Activated naive CD8-positive, alpha-beta T cell treated with anti-CD3 and anti-CD28 coated beads, Interleukin-2, amount 50 U/mL, for 24 hours (primary cell): ENCODE measurements at regions not wholly inside any gene's neighbourhood (a gene's known extent, or its start where the extent isn't known, plus 50 kb on each side); places are given as distances from the start of the nearest gene placed in this dataset.

Experiments used
- ATAC-seq: fragments of 150-1000 bp; cut with Tn5 transposase; one replicate; pipeline ENCODE4 v1.10.0; 2021
- DNase-seq: peaks from one replicate; pipeline ENCODE4 v3.0.0; 2021
- H3K27ac Mint-ChIP-seq: one replicate; pipeline ENCODE4 v1.8.0; 2021; ENCODE audit warnings: mild to moderate bottlenecking, mixed read lengths
- H3K27me3 Mint-ChIP-seq: one replicate; pipeline ENCODE4 v1.8.0; 2021; ENCODE audit warnings: mixed read lengths
- H3K36me3 Mint-ChIP-seq: one replicate; pipeline ENCODE4 v1.8.0; 2021; ENCODE audit warnings: low read depth, mixed read lengths
- H3K4me1 Mint-ChIP-seq: one replicate; pipeline ENCODE4 v1.8.0; 2021; ENCODE audit warnings: mixed read lengths
- H3K4me3 Mint-ChIP-seq: one replicate; pipeline ENCODE4 v1.8.0; 2021; ENCODE audit warnings: mild to moderate bottlenecking, moderate library complexity, mixed read lengths
- H3K9me3 Mint-ChIP-seq: one replicate; pipeline ENCODE4 v1.8.0; 2021; ENCODE audit warnings: mixed read lengths

DNA sequence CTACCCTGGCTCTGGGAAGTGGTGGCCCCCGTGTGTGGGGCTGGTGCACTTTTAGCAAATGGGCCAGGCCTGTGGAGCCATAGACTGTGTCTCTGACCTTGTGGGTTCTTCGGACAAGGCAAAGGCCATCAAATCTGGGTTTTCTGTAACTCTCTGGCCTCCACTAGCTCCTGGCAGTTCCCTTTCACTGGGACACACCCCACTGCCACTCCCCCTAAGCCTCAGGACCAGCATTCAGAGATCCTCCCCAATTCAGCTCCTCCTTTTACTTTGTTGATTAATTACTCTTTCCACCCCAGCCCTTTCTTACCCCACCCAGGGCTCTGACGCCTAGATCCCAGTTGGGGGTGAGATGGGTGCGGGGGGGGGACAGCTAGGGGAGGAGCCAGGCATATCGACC, 53.9 kb upstream of the IRX3 start:
- no peaks in the 10 kb centered on the region for H3K9me3 Mint-ChIP-seq
- DNase-seq = no peak
- peaks cover 9% of the 10 kb centered on the region for H3K27me3 Mint-ChIP-seq
- no peaks in the 10 kb centered on the region for H3K4me1 Mint-ChIP-seq
- no peaks in the 10 kb centered on the region for H3K36me3 Mint-ChIP-seq
- H3K27ac Mint-ChIP-seq = no peak overlapping the region
- ATAC-seq = no peak
- H3K4me3 Mint-ChIP-seq = no peak overlapping the region

DNA sequence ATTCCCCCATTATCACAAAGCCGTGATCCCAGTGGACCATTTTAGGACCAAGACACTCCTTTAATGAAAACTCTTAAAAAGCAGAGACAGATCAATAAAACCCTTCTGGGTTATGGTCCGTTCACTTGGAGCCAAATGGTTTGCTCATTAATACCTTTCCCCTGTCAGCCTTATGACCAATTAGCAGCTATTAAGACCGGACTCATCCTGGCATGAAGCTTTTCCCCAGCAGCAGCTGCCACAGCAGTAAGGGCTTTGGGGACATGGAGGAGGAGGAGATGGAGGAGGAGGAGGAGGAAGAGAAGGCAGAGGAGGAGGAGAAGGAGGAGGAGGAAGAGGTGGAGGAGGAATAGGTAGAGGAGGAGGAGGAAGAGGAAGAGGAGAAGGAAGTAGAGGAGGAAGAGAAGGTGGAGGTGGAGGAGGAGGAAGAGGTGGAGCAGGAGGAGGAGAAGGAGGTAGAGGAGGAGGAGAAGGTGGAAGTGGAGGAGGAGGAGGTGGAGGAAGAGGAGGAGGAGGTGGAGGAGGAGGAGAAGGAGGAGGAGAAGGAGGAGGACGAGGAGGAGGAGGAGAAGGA, 50.1 kb upstream of the IRX3 start:
- H3K9me3 Mint-ChIP-seq = no peaks in the 10 kb centered on the region
- ATAC-seq (no peak), DNase-seq (no peak)
- H3K36me3 Mint-ChIP-seq = no peaks in the 10 kb centered on the region
- H3K27me3 Mint-ChIP-seq = peaks cover 20% of the 10 kb centered on the region
- no peak overlapping the region for H3K27ac Mint-ChIP-seq
- no peak overlapping the region for H3K4me3 Mint-ChIP-seq
- H3K4me1 Mint-ChIP-seq = no peaks in the 10 kb centered on the region
